AG04450 (cell line): ENCODE measurements at regions not wholly inside any gene's neighbourhood (a gene's known extent, or its start where the extent isn't known, plus 50 kb on each side); places are given as distances from the start of the nearest gene placed in this dataset.

Experiments used
- CTCF ChIA-PET: fragments of 300-600, 350-600 bp; formaldehyde crosslinking; extraction: SDS; loops from one replicate; lab custom pipeline; 2022; ENCODE audit warnings: antibody characterized with exemption, inconsistent platforms; lab: Charles Lee
- POLR2A ChIA-PET: fragments of 350-600 bp; formaldehyde crosslinking; extraction: SDS; loops from one replicate; lab custom pipeline; 2021; ENCODE audit warnings: antibody characterized with exemption, inconsistent platforms; lab: Yijun Ruan, JAX
- DNase-seq: peaks from one replicate; pipeline ENCODE4 v3.0.0-alpha.2; 2011; ENCODE audit warnings: low read depth, low spot score
- H3K27ac ChIP-seq: one replicate; pipeline ENCODE4 v1.5.1; 2012; ENCODE audit warnings: low read depth, low read length, control low read depth
- H3K27me3 ChIP-seq: one replicate; pipeline ENCODE4 v1.6.0; 2012; ENCODE audit warnings: low read length; ENCODE audit not compliant: control insufficient read depth, insufficient read depth
- H3K4me3 ChIP-seq: 2 replicates; pipeline ENCODE4 v1.5.1; 2011; ENCODE audit warnings: mild to moderate bottlenecking, low read depth, low read length, control low read depth
- H3K9me3 ChIP-seq: 2 replicates; pipeline ENCODE4 v1.5.1; 2012; ENCODE audit warnings: low read length; ENCODE audit not compliant: control insufficient read depth, insufficient read depth
- TF ChIP-seq, protein P1 (sequence below): IDR thresholded peaks from 2 replicates; pipeline ENCODE4 v1.5.1; 2011; ENCODE audit warnings: low read depth, low read length, control low read depth, inconsistent platforms

- no peaks in the 10 kb centered on the region for H3K9me3 ChIP-seq
- H3K27ac ChIP-seq: no peak overlapping the region
- CTCF ChIA-PET: interaction anchor here (0.9 to 1.1 kb wide), 2 partner anchors 97 to 113 kb away, joined by 4 read pairs; partner anchors contain the start of gene SDC1
- no peak overlapping the region for H3K4me3 ChIP-seq
- POLR2A ChIA-PET: interaction anchor here (0.6 kb wide), 1 partner anchor 37 kb away, joined by 3 read pairs; no protein-coding TSS in a partner anchor
- peaks cover 3% of the 10 kb centered on the region for H3K27me3 ChIP-seq
- TF ChIP-seq, protein P1, sequence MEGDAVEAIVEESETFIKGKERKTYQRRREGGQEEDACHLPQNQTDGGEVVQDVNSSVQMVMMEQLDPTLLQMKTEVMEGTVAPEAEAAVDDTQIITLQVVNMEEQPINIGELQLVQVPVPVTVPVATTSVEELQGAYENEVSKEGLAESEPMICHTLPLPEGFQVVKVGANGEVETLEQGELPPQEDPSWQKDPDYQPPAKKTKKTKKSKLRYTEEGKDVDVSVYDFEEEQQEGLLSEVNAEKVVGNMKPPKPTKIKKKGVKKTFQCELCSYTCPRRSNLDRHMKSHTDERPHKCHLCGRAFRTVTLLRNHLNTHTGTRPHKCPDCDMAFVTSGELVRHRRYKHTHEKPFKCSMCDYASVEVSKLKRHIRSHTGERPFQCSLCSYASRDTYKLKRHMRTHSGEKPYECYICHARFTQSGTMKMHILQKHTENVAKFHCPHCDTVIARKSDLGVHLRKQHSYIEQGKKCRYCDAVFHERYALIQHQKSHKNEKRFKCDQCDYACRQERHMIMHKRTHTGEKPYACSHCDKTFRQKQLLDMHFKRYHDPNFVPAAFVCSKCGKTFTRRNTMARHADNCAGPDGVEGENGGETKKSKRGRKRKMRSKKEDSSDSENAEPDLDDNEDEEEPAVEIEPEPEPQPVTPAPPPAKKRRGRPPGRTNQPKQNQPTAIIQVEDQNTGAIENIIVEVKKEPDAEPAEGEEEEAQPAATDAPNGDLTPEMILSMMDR: no peak
- DNase-seq: no peak
Observed at GRCh38 chr2:20128506-20129330, 77.3 kb upstream of the LAPTM4A start.

GRCh38 chr2:20126469-20126868 is 75.0 kb upstream of the LAPTM4A start:
- no peak overlapping the region for H3K27ac ChIP-seq
- POLR2A ChIA-PET: no interaction called here
- no peak for DNase-seq
- CTCF ChIA-PET: interaction anchor here (1.1 to 1.5 kb wide), 2 partner anchors 9 to 111 kb away, joined by 3 read pairs; no protein-coding TSS in a partner anchor
- H3K9me3 ChIP-seq: no peaks in the 10 kb centered on the region
- peaks cover 9% of the 10 kb centered on the region for H3K27me3 ChIP-seq
- TF ChIP-seq, protein P1: no peak
- H3K4me3 ChIP-seq: no peak overlapping the region

GRCh38 chr2:20126040-20126439 is 74.6 kb upstream of the LAPTM4A start:
- POLR2A ChIA-PET: no interaction called here
- DNase-seq: no peak
- CTCF ChIA-PET: interaction anchor here (1.5 kb wide), 1 partner anchor 111 kb away, joined by 3 read pairs; no protein-coding TSS in a partner anchor
- TF ChIP-seq, protein P1: no peak
- Histone ChIP-seq H3K9me3 (no peaks in the 10 kb centered on the region), H3K4me3 (no peak overlapping the region), H3K27ac (no peak overlapping the region), H3K27me3 (peaks cover 9% of the 10 kb centered on the region)

DNA sequence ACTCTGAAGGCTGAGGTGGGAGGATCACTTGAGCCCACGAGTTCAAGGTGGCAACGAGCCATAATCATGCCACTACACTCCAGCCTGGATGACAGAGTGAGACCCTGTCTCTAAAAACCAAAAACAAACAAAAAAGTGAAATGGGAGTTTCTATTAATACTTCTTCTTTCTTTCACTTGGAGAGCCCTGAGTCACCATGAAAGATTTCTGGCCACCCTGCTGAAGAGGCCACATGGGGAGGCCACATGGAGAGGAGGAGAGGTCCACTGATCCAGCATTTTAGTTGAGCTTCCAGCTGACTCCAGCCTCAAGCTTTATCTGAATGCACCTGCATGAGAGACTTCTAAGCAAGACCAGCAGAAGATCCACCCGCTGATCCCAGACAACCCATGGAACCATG is 74.2 kb upstream of the LAPTM4A start:
- no peak overlapping the region for H3K27ac ChIP-seq
- DNase-seq: no peak
- CTCF ChIA-PET: interaction anchor here (1.5 kb wide), 1 partner anchor 110 kb away, joined by 3 read pairs; no protein-coding TSS in a partner anchor

More for the DNA sequence above, 74.2 kb upstream of the LAPTM4A start:
- no peak overlapping the region for H3K4me3 ChIP-seq
- H3K27me3 ChIP-seq: peaks cover 9% of the 10 kb centered on the region
- POLR2A ChIA-PET: no interaction called here
- no peaks in the 10 kb centered on the region for H3K9me3 ChIP-seq
- TF ChIP-seq, protein P1: no peak
